ENCODE measurements at regions not wholly inside any gene's neighbourhood (a gene's known extent, or its start where the extent isn't known, plus 50 kb on each side); places are given as distances from the start of the nearest gene placed in this dataset.

GRCh38 chr2:46239175-46239846 lies 57.9 kb upstream of the EPAS1 start:
- DNase-seq: no peak

- no peak for DNase-seq
Measured at GRCh38 chr2:46239847-46240181, 57.4 kb upstream of the EPAS1 start.

- DNase-seq: peak; percentile 84
Measured at GRCh38 chr2:46241344-46241743, 55.9 kb upstream of the EPAS1 start.

- no peak for DNase-seq
Measured at GRCh38 chr2:46245869-46246268, 51.3 kb upstream of the EPAS1 start.

- no peak for DNase-seq
Measured at GRCh38 chr2:46246790-46247189, 50.4 kb upstream of the EPAS1 start.
